DND-41 (cell line): ENCODE measurements at regions not wholly inside any gene's neighbourhood (a gene's known extent, or its start where the extent isn't known, plus 50 kb on each side); places are given as distances from the start of the nearest gene placed in this dataset.

ENCODE experiments used
- ATAC-seq: fragments of 200-7000 bp; cut with Tn5 transposase; 3 replicates; pipeline ENCODE4 v1.9.1; 2021; ENCODE audit warnings: low read depth; ENCODE audit not compliant: insufficient read depth
- DNase-seq: peaks from one replicate; pipeline ENCODE4 v3.0.0-alpha.2; 2020
- H2AFZ ChIP-seq: 2 replicates; pipeline ENCODE4 v1.6.0; 2012; ENCODE audit warnings: low read depth, low read length
- H3K27ac ChIP-seq: 2 replicates; pipeline ENCODE4 v1.5.1; 2012; ENCODE audit warnings: low read length, inconsistent platforms
- H3K27me3 ChIP-seq: fragments of 200-600 bp; sonication (generic); 2 replicates; pipeline ENCODE4 v1.6.0; 2012; ENCODE audit warnings: low read length, mild to moderate bottlenecking, inconsistent platforms; ENCODE audit not compliant: insufficient read depth, poor library complexity
- H3K36me3 ChIP-seq: 2 replicates; pipeline ENCODE4 v1.5.1; 2012; ENCODE audit warnings: low read length, inconsistent platforms; ENCODE audit not compliant: insufficient read depth
- H3K4me1 ChIP-seq: 2 replicates; pipeline ENCODE4 v1.5.1; 2012; ENCODE audit warnings: mild to moderate bottlenecking, low read length; ENCODE audit not compliant: insufficient read depth
- H3K4me2 ChIP-seq: 2 replicates; pipeline ENCODE4 v1.6.0; 2012; ENCODE audit warnings: mild to moderate bottlenecking, moderate library complexity, low read length, inconsistent platforms; ENCODE audit not compliant: insufficient read depth
- H3K4me3 ChIP-seq, 2 experiments: fragments of 200-600 bp in 1 of 2; shearing (Covaris generic) in 1 of 2; 2 replicates each; pipeline ENCODE4 v1.5.1; 2012 to 2016; ENCODE audit warnings: inconsistent platforms in 2 of 2, low read length in 2 of 2, mild to moderate bottlenecking in 2 of 2, low read depth in 1 of 2, moderate library complexity in 1 of 2
- H3K79me2 ChIP-seq: 2 replicates; pipeline ENCODE4 v1.6.0; 2012; ENCODE audit warnings: low read length, inconsistent platforms; ENCODE audit not compliant: insufficient read depth
- H3K9ac ChIP-seq: 2 replicates; pipeline ENCODE4 v1.6.0; 2012; ENCODE audit warnings: low read depth, mild to moderate bottlenecking, inconsistent platforms, low read length, moderate library complexity
- H3K9me3 ChIP-seq: 2 replicates; pipeline ENCODE4 v1.5.1; 2012; ENCODE audit warnings: low read length, moderate library complexity, mild to moderate bottlenecking, inconsistent platforms; ENCODE audit not compliant: insufficient read depth, severe bottlenecking
- H4K20me1 ChIP-seq: 2 replicates; pipeline ENCODE4 v1.6.0; 2012; ENCODE audit warnings: low read length; ENCODE audit not compliant: insufficient read depth
- CTCF ChIP-seq: IDR thresholded peaks from 2 replicates; pipeline ENCODE4 v1.5.1; 2012; ENCODE audit warnings: borderline replicate concordance, low read length, moderate library complexity, mild to moderate bottlenecking; ENCODE audit not compliant: poor library complexity, severe bottlenecking; ENCODE audit errors: extremely low read depth
- EZH2 ChIP-seq: IDR thresholded peaks from 3 replicates; pipeline ENCODE4 v1.6.1; 2012; ENCODE audit warnings: borderline replicate concordance, low read depth, mild to moderate bottlenecking, moderate library complexity, low read length, inconsistent platforms; ENCODE audit not compliant: severe bottlenecking

GRCh38 chr12:107557589-107558100, 128.0 kb upstream of the PWP1 start:
- no peak overlapping the region for H3K4me3 ChIP-seq
- H3K36me3 ChIP-seq = no peaks in the 10 kb centered on the region
- H3K9ac ChIP-seq = no peak overlapping the region
- no peak overlapping the region for H3K27ac ChIP-seq
- H3K4me2 ChIP-seq = no peak overlapping the region
- no peaks in the 10 kb centered on the region for H4K20me1 ChIP-seq
- TF ChIP-seq CTCF = no peak
- no peak for TF ChIP-seq EZH2
- DNase-seq (no peak), ATAC-seq (no peak)
- H2AFZ ChIP-seq = no peak overlapping the region
- H3K4me1 ChIP-seq = no peaks in the 10 kb centered on the region
- H3K79me2 ChIP-seq = no peaks in the 10 kb centered on the region
- H3K9me3 ChIP-seq = no peaks in the 10 kb centered on the region
- H3K27me3 ChIP-seq = peaks cover 11% of the 10 kb centered on the region

DNA sequence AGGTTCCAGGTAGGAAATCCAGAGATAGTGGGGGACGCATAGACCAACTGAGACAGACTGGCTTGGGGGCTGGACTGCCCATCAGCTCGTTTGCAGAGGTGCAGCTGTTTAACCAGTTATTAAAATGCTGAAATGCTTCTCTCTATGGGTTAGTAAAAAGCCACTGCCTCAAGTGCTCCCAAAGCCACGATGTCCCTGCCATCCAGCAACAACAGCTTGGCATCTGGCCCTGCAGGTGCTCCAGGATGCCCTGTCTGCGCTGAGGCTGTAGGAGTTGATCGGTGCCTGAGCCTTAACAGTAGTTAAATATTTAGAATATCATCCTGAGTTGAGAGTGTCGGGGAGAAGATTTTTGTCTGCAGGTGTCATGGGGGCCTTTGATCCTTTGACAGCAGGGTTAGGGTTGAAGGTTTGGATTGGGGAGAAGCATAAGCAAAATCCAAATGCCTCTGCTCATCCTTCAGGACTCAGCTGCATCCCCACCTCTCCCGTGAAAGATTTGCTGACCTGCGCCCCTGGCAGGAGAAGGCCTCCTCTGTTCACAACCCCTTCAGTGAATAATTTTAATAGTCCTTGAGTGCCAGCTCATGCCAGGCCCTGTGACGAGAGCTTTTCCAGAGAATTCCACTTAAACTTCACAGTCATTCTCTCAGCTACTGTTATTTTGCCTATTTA, 127.3 kb upstream of the PWP1 start:
- H3K27me3 ChIP-seq = peaks cover 13% of the 10 kb centered on the region
- no peaks in the 10 kb centered on the region for H3K79me2 ChIP-seq
- H3K27ac ChIP-seq = no peak overlapping the region
- no peak for TF ChIP-seq CTCF
- TF ChIP-seq EZH2 = no peak
- DNase-seq (no peak), ATAC-seq (no peak)
- H2AFZ ChIP-seq = no peak overlapping the region
- no peaks in the 10 kb centered on the region for H3K36me3 ChIP-seq
- no peak overlapping the region for H3K4me2 ChIP-seq
- no peaks in the 10 kb centered on the region for H3K9me3 ChIP-seq
- H3K9ac ChIP-seq = no peak overlapping the region
- H4K20me1 ChIP-seq = no peaks in the 10 kb centered on the region
- H3K4me1 ChIP-seq = no peaks in the 10 kb centered on the region
- H3K4me3 ChIP-seq = no peak overlapping the region

GRCh38 chr12:107558816-107559382, 126.7 kb upstream of the PWP1 start:
- no peak overlapping the region for H3K9ac ChIP-seq
- no peak overlapping the region for H2AFZ ChIP-seq
- H3K27me3 ChIP-seq = peaks cover 13% of the 10 kb centered on the region
- H3K27ac ChIP-seq = no peak overlapping the region
- no peaks in the 10 kb centered on the region for H3K9me3 ChIP-seq
- DNase-seq (no peak), ATAC-seq (no peak)
- TF ChIP-seq CTCF (no peak), EZH2 (no peak)
- no peaks in the 10 kb centered on the region for H3K79me2 ChIP-seq
- no peaks in the 10 kb centered on the region for H4K20me1 ChIP-seq
- no peaks in the 10 kb centered on the region for H3K36me3 ChIP-seq
- H3K4me3 ChIP-seq = no peak overlapping the region
- no peak overlapping the region for H3K4me2 ChIP-seq
- no peaks in the 10 kb centered on the region for H3K4me1 ChIP-seq
